Ishikawa (cell line): ENCODE measurements at regions not wholly inside any gene's neighbourhood (a gene's known extent, or its start where the extent isn't known, plus 50 kb on each side); places are given as distances from the start of the nearest gene placed in this dataset.

ENCODE experiments used
- CREB1 ChIP-seq: IDR thresholded peaks from 2 replicates; pipeline ENCODE4 v1.6.1; 2012; ENCODE audit warnings: low read depth
- EGR1 ChIP-seq: IDR thresholded peaks from 2 replicates; pipeline ENCODE4 v1.6.1; 2012
- EP300 ChIP-seq: IDR thresholded peaks from 2 replicates; pipeline ENCODE4 v1.6.1; 2012; ENCODE audit warnings: borderline replicate concordance
- NFIC ChIP-seq: IDR thresholded peaks from 2 replicates; pipeline ENCODE4 v1.6.1; 2012
- RAD21 ChIP-seq: IDR thresholded peaks from 2 replicates; pipeline ENCODE4 v1.6.1; 2012; ENCODE audit warnings: low read depth
- TAF1 ChIP-seq: IDR thresholded peaks from 2 replicates; pipeline ENCODE4 v1.6.1; 2012; ENCODE audit warnings: low read depth, mild to moderate bottlenecking
- TCF12 ChIP-seq: IDR thresholded peaks from 2 replicates; pipeline ENCODE4 v1.6.1; 2012; ENCODE audit warnings: low read depth
- YY1 ChIP-seq: IDR thresholded peaks from 2 replicates; pipeline ENCODE4 v1.6.1; 2012; ENCODE audit warnings: low read depth
- ZBTB7A ChIP-seq: IDR thresholded peaks from 2 replicates; pipeline ENCODE4 v1.6.1; 2012; ENCODE audit warnings: low read depth
- TF ChIP-seq, protein P1 (sequence below): IDR thresholded peaks from 2 replicates; pipeline ENCODE4 v1.6.1; 2012; ENCODE audit warnings: low read depth, mild to moderate bottlenecking
- TF ChIP-seq, protein P2 (sequence below): IDR thresholded peaks from 2 replicates; pipeline ENCODE4 v1.6.1; 2012

DNA sequence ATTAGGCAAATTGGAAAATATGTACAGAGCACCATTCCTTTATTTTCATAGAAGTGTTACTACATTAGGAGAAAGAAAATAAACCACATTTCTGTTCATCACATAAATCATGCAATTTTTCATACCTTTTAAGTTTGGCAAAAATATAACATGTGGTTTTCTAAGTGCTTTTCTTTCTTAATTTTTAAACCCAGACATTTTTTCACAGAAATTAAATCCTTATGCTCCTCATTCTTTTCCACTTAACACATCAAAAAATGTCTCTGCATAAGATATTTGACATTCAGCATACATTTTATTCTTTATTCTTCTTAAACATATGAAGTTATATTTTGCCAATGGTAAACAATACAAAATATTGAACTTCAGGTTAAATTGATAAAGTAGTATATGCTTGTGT, 826.6 kb upstream of the SLIT2 start:
- TF ChIP-seq TAF1 (no peak), CREB1 (no peak), EP300 (no peak), RAD21 (no peak), EGR1 (no peak), YY1 (no peak), ZBTB7A (no peak), TCF12 (no peak), NFIC (no peak)
- TF ChIP-seq, protein P1, sequence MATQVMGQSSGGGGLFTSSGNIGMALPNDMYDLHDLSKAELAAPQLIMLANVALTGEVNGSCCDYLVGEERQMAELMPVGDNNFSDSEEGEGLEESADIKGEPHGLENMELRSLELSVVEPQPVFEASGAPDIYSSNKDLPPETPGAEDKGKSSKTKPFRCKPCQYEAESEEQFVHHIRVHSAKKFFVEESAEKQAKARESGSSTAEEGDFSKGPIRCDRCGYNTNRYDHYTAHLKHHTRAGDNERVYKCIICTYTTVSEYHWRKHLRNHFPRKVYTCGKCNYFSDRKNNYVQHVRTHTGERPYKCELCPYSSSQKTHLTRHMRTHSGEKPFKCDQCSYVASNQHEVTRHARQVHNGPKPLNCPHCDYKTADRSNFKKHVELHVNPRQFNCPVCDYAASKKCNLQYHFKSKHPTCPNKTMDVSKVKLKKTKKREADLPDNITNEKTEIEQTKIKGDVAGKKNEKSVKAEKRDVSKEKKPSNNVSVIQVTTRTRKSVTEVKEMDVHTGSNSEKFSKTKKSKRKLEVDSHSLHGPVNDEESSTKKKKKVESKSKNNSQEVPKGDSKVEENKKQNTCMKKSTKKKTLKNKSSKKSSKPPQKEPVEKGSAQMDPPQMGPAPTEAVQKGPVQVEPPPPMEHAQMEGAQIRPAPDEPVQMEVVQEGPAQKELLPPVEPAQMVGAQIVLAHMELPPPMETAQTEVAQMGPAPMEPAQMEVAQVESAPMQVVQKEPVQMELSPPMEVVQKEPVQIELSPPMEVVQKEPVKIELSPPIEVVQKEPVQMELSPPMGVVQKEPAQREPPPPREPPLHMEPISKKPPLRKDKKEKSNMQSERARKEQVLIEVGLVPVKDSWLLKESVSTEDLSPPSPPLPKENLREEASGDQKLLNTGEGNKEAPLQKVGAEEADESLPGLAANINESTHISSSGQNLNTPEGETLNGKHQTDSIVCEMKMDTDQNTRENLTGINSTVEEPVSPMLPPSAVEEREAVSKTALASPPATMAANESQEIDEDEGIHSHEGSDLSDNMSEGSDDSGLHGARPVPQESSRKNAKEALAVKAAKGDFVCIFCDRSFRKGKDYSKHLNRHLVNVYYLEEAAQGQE, result no peak
- TF ChIP-seq, protein P2, sequence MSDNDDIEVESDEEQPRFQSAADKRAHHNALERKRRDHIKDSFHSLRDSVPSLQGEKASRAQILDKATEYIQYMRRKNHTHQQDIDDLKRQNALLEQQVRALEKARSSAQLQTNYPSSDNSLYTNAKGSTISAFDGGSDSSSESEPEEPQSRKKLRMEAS, result no peak
